ENCODE measurements at regions not wholly inside any gene's neighbourhood (a gene's known extent, or its start where the extent isn't known, plus 50 kb on each side); places are given as distances from the start of the nearest gene placed in this dataset.

DNA sequence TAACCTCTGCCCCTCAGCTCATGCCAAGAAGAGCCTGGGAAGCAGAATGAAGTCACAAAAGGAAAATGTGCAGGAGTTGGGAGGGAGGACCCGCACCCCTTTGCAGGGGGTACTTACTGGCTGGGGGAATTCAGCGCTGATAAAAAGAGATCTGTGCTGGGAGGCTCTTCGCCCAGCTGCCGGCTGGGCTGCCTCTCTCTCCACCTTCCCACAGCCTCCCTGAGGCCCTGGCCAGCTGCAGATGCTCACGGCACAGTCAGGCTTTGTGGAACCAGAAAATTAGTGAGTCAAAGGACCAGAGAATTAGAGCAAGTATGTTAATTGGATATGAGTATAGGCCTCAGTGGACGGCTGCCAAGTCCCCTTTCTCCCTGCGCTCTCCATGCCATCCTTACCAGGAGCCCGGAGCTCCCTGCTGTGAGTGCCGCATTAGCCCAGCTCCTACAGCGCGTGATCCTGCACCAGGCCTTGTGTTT, 181.7 kb upstream of the SH3BP4 start:
- TF ChIP-seq FOXP2 (optimal IDR thresholded peaks at IDR 0.05; ENCODE audit: control extremely low read depth, extremely low read length, insufficient read depth) = no peak
- TF ChIP-seq EZH2 (IDR thresholded peaks at IDR 0.05) = no peak
- no peak for TF ChIP-seq POLR2AphosphoS5 (IDR thresholded peaks at IDR 0.05; ENCODE audit: borderline replicate concordance, low read depth, low read length)
- DNase-seq (ENCODE audit: low read depth, low spot score) = no peak
- Histone ChIP-seq H3K36me3 (ENCODE audit: insufficient read depth, low read length) (no peaks in the 10 kb centered on the region), H3K9ac (ENCODE audit: insufficient read length) (no peak overlapping the region), H3K27ac (no peak overlapping the region), H3K9me3 (ENCODE audit: low read depth, low read length) (no peaks in the 10 kb centered on the region), H3K4me3 (no peak overlapping the region)

DNA sequence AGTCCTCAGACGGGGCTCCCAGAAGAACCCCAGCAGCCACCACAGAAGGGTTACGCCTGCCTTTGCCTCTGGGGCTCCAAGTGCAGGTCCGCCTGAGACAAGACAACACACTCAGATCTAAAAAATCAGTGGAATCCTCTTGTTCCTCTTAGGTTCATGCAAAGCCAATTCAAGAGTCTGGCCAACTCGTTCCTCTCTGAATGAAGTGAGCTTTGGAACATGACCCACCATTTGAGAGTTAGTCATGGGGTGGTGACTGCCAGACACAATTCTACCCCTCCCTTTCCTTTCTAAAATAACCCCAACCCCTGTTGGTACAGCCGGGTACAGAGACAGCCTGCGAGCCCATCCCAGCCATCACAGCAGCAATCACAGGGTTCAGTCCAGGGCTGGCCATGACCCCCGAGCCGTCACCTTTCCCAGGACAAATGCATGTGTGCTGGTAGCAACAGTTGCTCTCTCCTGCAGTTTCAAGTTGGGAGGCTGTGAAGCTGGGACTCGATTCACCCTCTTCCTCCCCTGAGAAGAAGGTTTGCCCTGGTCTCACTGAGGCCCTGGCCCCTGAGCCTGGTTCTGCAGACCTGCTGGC, 183.1 kb upstream of the SH3BP4 start:
- DNase-seq (ENCODE audit: low read depth, low spot score) = no peak
- no peak overlapping the region for H3K9ac ChIP-seq (ENCODE audit: insufficient read length)
- H3K36me3 ChIP-seq (ENCODE audit: insufficient read depth, low read length) = no peaks in the 10 kb centered on the region
- no peaks in the 10 kb centered on the region for H3K9me3 ChIP-seq (ENCODE audit: low read depth, low read length)
- no peak overlapping the region for H3K4me3 ChIP-seq
- no peak overlapping the region for H3K27ac ChIP-seq
- TF ChIP-seq FOXP2 (optimal IDR thresholded peaks at IDR 0.05; ENCODE audit: control extremely low read depth, extremely low read length, insufficient read depth) = no peak

DNA sequence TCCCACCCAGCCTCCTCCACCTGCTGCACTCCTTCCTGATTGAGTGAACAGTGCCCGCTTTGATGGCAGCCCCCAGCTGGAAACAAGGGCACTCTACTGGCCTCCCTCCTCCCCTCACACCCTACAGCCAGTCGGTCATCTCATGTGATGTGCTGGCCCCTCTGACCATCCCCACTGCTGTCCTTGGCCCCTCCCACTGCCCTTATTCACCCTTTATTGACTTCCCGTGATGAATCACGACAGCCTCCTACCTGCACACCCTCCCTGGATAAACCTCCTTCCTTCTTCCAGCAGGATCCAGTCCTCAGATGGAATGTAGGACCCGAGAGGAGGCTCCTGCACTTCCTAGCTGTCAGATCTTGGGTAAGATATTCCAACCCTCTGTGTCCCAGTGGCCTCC, 186.5 kb upstream of the SH3BP4 start:
- Histone ChIP-seq H3K9me3 (ENCODE audit: low read depth, low read length) (no peaks in the 10 kb centered on the region), H3K4me3 (no peak overlapping the region), H3K36me3 (ENCODE audit: insufficient read depth, low read length) (no peaks in the 10 kb centered on the region), H3K9ac (ENCODE audit: insufficient read length) (no peak overlapping the region), H3K27ac (no peak overlapping the region)
- TF ChIP-seq FOXP2 (optimal IDR thresholded peaks at IDR 0.05; ENCODE audit: control extremely low read depth, extremely low read length, insufficient read depth) (no peak), EZH2 (IDR thresholded peaks at IDR 0.05) (no peak), POLR2AphosphoS5 (IDR thresholded peaks at IDR 0.05; ENCODE audit: borderline replicate concordance, low read depth, low read length) (no peak)
- DNase-seq (ENCODE audit: low read depth, low spot score) = no peak

DNA sequence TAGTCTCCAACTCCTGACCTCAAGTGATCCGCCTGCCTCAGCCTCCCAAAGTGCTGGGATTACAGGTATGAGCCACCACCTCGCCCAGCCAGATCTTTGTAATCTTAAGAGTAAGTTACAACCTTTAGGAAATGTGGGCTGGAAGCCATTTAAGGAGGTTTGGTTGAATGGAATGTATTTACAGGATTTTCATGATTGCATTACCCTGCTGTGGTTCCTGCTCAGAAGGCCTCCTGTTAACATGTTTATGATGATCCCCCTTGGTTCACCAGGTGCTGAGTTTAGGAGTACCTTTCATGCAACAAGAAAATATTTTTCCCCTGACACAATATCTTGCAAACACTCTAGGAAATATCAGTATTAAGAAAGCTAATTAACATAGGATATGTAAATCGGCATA, 187.4 kb upstream of the SH3BP4 start:
- DNase-seq (ENCODE audit: low read depth, low spot score) = no peak
- H3K36me3 ChIP-seq (ENCODE audit: insufficient read depth, low read length) = no peaks in the 10 kb centered on the region
- TF ChIP-seq FOXP2 (optimal IDR thresholded peaks at IDR 0.05; ENCODE audit: control extremely low read depth, extremely low read length, insufficient read depth) = no peak
- TF ChIP-seq POLR2AphosphoS5 (IDR thresholded peaks at IDR 0.05; ENCODE audit: borderline replicate concordance, low read depth, low read length) = no peak
- TF ChIP-seq EZH2 (IDR thresholded peaks at IDR 0.05) = no peak
- no peak overlapping the region for H3K9ac ChIP-seq (ENCODE audit: insufficient read length)
- H3K4me3 ChIP-seq = no peak overlapping the region
- H3K9me3 ChIP-seq (ENCODE audit: low read depth, low read length) = no peaks in the 10 kb centered on the region
- H3K27ac ChIP-seq = no peak overlapping the region

DNA sequence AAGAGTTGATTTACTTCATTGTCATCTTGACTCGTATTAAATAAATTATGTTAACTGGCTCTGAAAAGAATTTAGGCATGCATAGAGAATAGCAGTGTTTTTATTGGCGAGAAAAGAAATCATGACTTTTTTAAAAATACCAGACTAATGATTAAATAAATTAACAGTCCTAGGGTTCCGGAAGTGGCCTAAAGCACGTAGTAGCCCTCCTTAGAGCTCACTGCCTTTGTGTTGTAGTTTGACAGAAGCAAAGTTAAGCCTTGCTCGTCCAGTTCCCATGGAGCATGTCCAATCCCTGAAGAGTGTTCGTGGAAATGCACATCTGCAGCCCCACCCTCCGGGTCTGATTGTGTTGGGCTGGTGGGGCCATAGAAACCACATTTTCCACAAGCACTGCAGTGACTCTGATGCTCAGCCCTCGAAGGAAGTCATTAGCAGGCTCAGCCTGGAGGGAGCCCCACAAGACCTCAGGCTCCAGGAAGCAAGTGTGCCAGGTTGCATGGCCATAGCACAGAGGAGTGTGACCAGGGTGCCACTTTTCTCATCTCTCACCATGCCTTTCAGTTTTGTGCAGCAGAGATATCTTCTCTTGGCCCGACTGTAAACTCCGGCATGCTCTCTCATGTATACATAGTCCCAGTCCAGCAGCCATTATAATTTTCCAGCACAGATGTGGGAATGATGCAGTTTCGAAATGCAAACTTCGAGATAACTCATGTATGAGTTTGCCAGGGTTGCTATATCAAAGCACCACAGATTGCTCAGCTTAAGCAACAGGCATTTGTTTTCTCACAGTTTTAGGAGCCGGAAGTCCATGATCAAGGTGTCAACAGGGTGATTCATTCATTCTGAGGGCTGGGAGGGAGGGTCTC, 188.6 kb upstream of the SH3BP4 start:
- no peak for TF ChIP-seq FOXP2 (optimal IDR thresholded peaks at IDR 0.05; ENCODE audit: control extremely low read depth, extremely low read length, insufficient read depth)
- no peak for TF ChIP-seq POLR2AphosphoS5 (IDR thresholded peaks at IDR 0.05; ENCODE audit: borderline replicate concordance, low read depth, low read length)
- no peak for TF ChIP-seq EZH2 (IDR thresholded peaks at IDR 0.05)
- Histone ChIP-seq H3K9ac (ENCODE audit: insufficient read length) (no peak overlapping the region), H3K9me3 (ENCODE audit: low read depth, low read length) (no peaks in the 10 kb centered on the region), H3K27ac (no peak overlapping the region), H3K36me3 (ENCODE audit: insufficient read depth, low read length) (no peaks in the 10 kb centered on the region), H3K4me3 (no peak overlapping the region)
- no peak for DNase-seq (ENCODE audit: low read depth, low spot score)

DNA sequence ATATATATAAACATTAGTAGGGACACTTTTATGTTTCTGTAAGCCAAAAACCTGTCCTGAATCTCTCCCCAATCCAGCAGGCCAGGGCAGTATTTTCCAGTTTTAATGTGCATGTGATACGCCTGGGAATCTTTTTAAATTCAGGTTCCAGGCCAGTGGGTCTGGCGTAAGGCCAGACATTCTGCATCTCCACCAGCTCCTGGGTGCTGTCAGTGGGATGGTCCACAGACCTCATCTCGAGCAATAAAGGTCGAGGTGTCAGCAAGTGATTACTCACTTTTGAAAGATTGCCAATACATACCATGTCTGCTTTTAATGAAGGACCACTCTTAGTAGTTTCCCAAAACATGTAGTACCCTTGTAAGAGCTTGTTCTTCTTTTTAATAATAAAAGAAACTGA, 189.9 kb upstream of the SH3BP4 start:
- Histone ChIP-seq H3K4me3 (no peak overlapping the region), H3K9ac (ENCODE audit: insufficient read length) (no peak overlapping the region), H3K27ac (no peak overlapping the region), H3K36me3 (ENCODE audit: insufficient read depth, low read length) (no peaks in the 10 kb centered on the region), H3K9me3 (ENCODE audit: low read depth, low read length) (no peaks in the 10 kb centered on the region)
- no peak for TF ChIP-seq EZH2 (IDR thresholded peaks at IDR 0.05)
- no peak for TF ChIP-seq FOXP2 (optimal IDR thresholded peaks at IDR 0.05; ENCODE audit: control extremely low read depth, extremely low read length, insufficient read depth)
- TF ChIP-seq POLR2AphosphoS5 (IDR thresholded peaks at IDR 0.05; ENCODE audit: borderline replicate concordance, low read depth, low read length) = no peak
- DNase-seq (ENCODE audit: low read depth, low spot score) = no peak

DNA sequence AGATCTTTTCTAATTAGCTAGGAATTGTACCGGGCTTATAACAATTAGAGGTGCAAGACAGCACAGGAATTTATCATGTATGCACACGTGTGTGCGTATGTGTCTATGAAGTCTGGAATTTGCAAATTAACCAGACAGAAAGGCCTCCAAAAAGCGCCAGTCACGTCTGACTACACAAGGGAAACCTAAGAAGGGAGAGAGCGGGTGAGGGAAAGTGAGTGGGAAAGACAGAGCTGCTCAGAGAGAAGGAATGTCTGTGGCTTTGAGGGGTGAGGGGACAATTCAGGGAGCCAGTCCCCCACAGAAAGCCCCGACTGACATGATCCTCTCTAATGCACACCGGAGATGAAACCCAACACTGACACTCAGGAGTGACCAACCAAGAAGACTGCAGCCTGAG, 197.7 kb upstream of the SH3BP4 start:
- no peak for DNase-seq (ENCODE audit: low read depth, low spot score)
- Histone ChIP-seq H3K9ac (ENCODE audit: insufficient read length) (no peak overlapping the region), H3K9me3 (ENCODE audit: low read depth, low read length) (no peaks in the 10 kb centered on the region), H3K36me3 (ENCODE audit: insufficient read depth, low read length) (no peaks in the 10 kb centered on the region), H3K27ac (no peak overlapping the region), H3K4me3 (no peak overlapping the region)
- TF ChIP-seq FOXP2 (optimal IDR thresholded peaks at IDR 0.05; ENCODE audit: control extremely low read depth, extremely low read length, insufficient read depth) = no peak
- TF ChIP-seq EZH2 (IDR thresholded peaks at IDR 0.05) = no peak
- no peak for TF ChIP-seq POLR2AphosphoS5 (IDR thresholded peaks at IDR 0.05; ENCODE audit: borderline replicate concordance, low read depth, low read length)

DNA sequence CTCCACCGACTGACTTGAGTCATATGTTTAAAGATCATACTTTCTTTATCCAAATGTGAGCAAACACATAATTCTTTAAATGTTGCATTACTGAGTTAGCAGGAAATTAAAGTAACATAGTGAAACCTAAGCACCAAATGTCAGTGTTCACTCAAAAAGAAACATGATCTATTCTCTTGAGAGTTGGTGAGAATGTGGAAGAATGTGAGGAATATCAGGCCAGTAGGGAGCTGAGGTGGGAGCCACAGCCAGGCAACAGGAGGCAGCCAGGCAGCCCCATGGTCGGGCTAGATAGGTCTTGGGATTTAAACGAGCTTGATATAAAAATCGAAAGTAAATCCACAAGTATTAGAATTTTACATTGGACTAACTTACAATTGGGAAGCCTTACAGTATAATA, 198.1 kb upstream of the SH3BP4 start:
- DNase-seq (ENCODE audit: low read depth, low spot score) = no peak
- H3K36me3 ChIP-seq (ENCODE audit: insufficient read depth, low read length) = no peaks in the 10 kb centered on the region
- no peak overlapping the region for H3K9ac ChIP-seq (ENCODE audit: insufficient read length)
- no peak overlapping the region for H3K4me3 ChIP-seq
- H3K27ac ChIP-seq = no peak overlapping the region
- H3K9me3 ChIP-seq (ENCODE audit: low read depth, low read length) = no peaks in the 10 kb centered on the region
- no peak for TF ChIP-seq FOXP2 (optimal IDR thresholded peaks at IDR 0.05; ENCODE audit: control extremely low read depth, extremely low read length, insufficient read depth)
- no peak for TF ChIP-seq EZH2 (IDR thresholded peaks at IDR 0.05)
- no peak for TF ChIP-seq POLR2AphosphoS5 (IDR thresholded peaks at IDR 0.05; ENCODE audit: borderline replicate concordance, low read depth, low read length)
